ENCODE measurements at regions not wholly inside any gene's neighbourhood (a gene's known extent, or its start where the extent isn't known, plus 50 kb on each side); places are given as distances from the start of the nearest gene placed in this dataset.

DNA sequence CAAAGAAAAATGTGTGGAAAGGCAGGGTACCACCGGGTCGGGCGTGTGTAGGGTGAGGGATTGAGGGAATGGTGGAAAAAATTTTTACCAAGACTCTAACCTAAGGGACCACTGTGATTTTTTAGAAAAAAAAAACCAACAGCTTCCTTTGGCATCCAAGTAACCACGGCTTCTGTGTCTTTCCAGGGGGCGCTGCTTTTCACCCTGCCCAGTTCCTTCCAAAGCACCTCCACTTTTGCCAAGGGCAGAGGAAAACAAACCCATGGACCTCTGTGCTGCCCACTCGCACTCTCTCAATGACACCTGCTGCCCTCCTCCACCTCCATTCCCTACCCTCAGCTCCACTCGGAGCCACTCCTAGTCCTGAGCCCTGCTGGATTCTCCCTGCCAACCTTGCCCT lies 381.0 kb downstream of the ENC1 start:
- peaks cover 6% of the 10 kb centered on the region for H3F3A ChIP-seq (ENCODE audit: low read depth)
- H3K9me3 ChIP-seq (ENCODE audit: low read depth): no peaks in the 10 kb centered on the region
- H3K27me3 ChIP-seq: no peaks in the 10 kb centered on the region
- TF ChIP-seq, protein P1, sequence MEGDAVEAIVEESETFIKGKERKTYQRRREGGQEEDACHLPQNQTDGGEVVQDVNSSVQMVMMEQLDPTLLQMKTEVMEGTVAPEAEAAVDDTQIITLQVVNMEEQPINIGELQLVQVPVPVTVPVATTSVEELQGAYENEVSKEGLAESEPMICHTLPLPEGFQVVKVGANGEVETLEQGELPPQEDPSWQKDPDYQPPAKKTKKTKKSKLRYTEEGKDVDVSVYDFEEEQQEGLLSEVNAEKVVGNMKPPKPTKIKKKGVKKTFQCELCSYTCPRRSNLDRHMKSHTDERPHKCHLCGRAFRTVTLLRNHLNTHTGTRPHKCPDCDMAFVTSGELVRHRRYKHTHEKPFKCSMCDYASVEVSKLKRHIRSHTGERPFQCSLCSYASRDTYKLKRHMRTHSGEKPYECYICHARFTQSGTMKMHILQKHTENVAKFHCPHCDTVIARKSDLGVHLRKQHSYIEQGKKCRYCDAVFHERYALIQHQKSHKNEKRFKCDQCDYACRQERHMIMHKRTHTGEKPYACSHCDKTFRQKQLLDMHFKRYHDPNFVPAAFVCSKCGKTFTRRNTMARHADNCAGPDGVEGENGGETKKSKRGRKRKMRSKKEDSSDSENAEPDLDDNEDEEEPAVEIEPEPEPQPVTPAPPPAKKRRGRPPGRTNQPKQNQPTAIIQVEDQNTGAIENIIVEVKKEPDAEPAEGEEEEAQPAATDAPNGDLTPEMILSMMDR (IDR thresholded peaks at IDR 0.05): peak; percentile 21
- no peak for TF ChIP-seq EZH2phosphoT487 (IDR thresholded peaks at IDR 0.05)
- H3K27me3 Mint-ChIP-seq (ENCODE audit: insufficient read depth, low read depth): peaks cover 5% of the 10 kb centered on the region
- no peak overlapping the region for H3K4me2 ChIP-seq
- no peak overlapping the region for H2AFZ ChIP-seq (replicated peaks)
- no peaks in the 10 kb centered on the region for H3K36me3 Mint-ChIP-seq
- H3K9me3 Mint-ChIP-seq: no peaks in the 10 kb centered on the region
- no peak overlapping the region for H3K9ac ChIP-seq
- H4K20me1 ChIP-seq (ENCODE audit: low read depth): no peaks in the 10 kb centered on the region
- H3K4me3 Mint-ChIP-seq: no peak overlapping the region
- peaks cover 59% of the 10 kb centered on the region for H3K4me1 Mint-ChIP-seq
- H3K36me3 ChIP-seq: no peaks in the 10 kb centered on the region
- peaks cover 27% of the 10 kb centered on the region for H3K4me1 ChIP-seq
- no peak overlapping the region for H3K27ac Mint-ChIP-seq
- no peaks in the 10 kb centered on the region for H3K79me2 ChIP-seq (ENCODE audit: low read depth)
- DNase-seq (ENCODE audit: low spot score): no peak
- H3K27ac ChIP-seq: no peak overlapping the region
- no peak overlapping the region for H3K4me3 ChIP-seq

DNA sequence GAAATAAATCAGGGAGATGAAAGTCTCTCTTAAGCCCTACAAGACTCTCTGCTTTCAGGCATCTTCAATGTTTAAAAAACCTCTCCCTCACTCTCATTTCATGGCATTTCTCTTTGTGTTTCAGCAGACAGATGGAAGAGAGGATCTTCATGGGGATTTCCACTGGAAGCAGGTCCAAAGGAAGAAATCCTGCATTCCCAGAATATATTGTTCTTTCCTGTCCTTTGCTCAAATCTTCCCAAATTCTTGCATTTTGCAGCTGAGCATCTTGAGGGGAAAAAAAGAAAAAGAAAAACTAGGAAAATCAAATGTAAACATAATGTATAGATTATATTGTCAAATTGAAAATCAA lies 382.2 kb downstream of the ENC1 start:
- TF ChIP-seq EZH2phosphoT487 (IDR thresholded peaks at IDR 0.05) (no peak), EZH2 (IDR thresholded peaks at IDR 0.05) (no peak)
- TF ChIP-seq, protein P1 (IDR thresholded peaks at IDR 0.05): no peak
- Mint-ChIP-seq H3K4me1 (peaks cover 56% of the 10 kb centered on the region), H3K9me3 (no peaks in the 10 kb centered on the region), H3K27ac (peak overlapping the region; percentile 46), H3K36me3 (no peaks in the 10 kb centered on the region), H3K4me3 (no peak overlapping the region), H3K27me3 (ENCODE audit: insufficient read depth, low read depth) (peaks cover 10% of the 10 kb centered on the region)
- H3K4me3 ChIP-seq: no peak overlapping the region
- H3K4me2 ChIP-seq: peak overlapping the region; percentile 56
- H4K20me1 ChIP-seq (ENCODE audit: low read depth): no peaks in the 10 kb centered on the region
- H3K27ac ChIP-seq: peak overlapping the region; percentile 33
- H3K9ac ChIP-seq: no peak overlapping the region
- H3K27me3 ChIP-seq: no peaks in the 10 kb centered on the region
- H3K79me2 ChIP-seq (ENCODE audit: low read depth): no peaks in the 10 kb centered on the region
- H3K4me1 ChIP-seq: peaks cover 27% of the 10 kb centered on the region
- H3K36me3 ChIP-seq: no peaks in the 10 kb centered on the region
- no peaks in the 10 kb centered on the region for H3K9me3 ChIP-seq (ENCODE audit: low read depth)
- peak overlapping the region; percentile 76 for H2AFZ ChIP-seq (replicated peaks)
- no peak for DNase-seq (ENCODE audit: low spot score)
- H3F3A ChIP-seq (ENCODE audit: low read depth): peaks cover 6% of the 10 kb centered on the region

GRCh38 chr5:74257645-74258313 lies 382.7 kb downstream of the ENC1 start:
- Histone ChIP-seq H3K27me3 (no peaks in the 10 kb centered on the region), H3K4me1 (peaks cover 27% of the 10 kb centered on the region), H3K4me3 (no peak overlapping the region), H4K20me1 (ENCODE audit: low read depth) (no peaks in the 10 kb centered on the region), H2AFZ (replicated peaks) (peak overlapping the region; percentile 76), H3K9ac (no peak overlapping the region), H3K36me3 (no peaks in the 10 kb centered on the region), H3K4me2 (peak overlapping the region; percentile 56), H3K27ac (peak overlapping the region; percentile 33), H3K9me3 (ENCODE audit: low read depth) (no peaks in the 10 kb centered on the region), H3F3A (ENCODE audit: low read depth) (peaks cover 6% of the 10 kb centered on the region), H3K79me2 (ENCODE audit: low read depth) (no peaks in the 10 kb centered on the region)
- Mint-ChIP-seq H3K9me3 (no peaks in the 10 kb centered on the region), H3K27me3 (ENCODE audit: insufficient read depth, low read depth) (peaks cover 13% of the 10 kb centered on the region), H3K4me1 (peaks cover 53% of the 10 kb centered on the region), H3K36me3 (no peaks in the 10 kb centered on the region), H3K27ac (peak overlapping the region; percentile 51), H3K4me3 (peak overlapping the region; percentile 4)
- DNase-seq (ENCODE audit: low spot score): no peak
- no peak for TF ChIP-seq EZH2 (IDR thresholded peaks at IDR 0.05)
- TF ChIP-seq, protein P1 (IDR thresholded peaks at IDR 0.05): no peak
- TF ChIP-seq EZH2phosphoT487 (IDR thresholded peaks at IDR 0.05): no peak
